H9 (cell line): ENCODE measurements at regions not wholly inside any gene's neighbourhood (a gene's known extent, or its start where the extent isn't known, plus 50 kb on each side); places are given as distances from the start of the nearest gene placed in this dataset.

ENCODE experiments used
- DNase-seq: peaks from one replicate; pipeline ENCODE4 v3.0.0-alpha.2; 2017
- H2AFZ ChIP-seq: one replicate; pipeline ENCODE4 v1.6.1; 2013; ENCODE audit warnings: mild to moderate bottlenecking, low read length, control low read depth, moderate library complexity
- H2AK5ac ChIP-seq: 2 replicates; pipeline ENCODE4 v1.6.1; 2013; ENCODE audit warnings: low read length, control low read depth, mixed read lengths; ENCODE audit not compliant: insufficient read length
- H2BK120ac ChIP-seq: one replicate; pipeline ENCODE4 v1.6.1; 2013; ENCODE audit warnings: low read depth, mild to moderate bottlenecking, low read length, control low read depth, inconsistent platforms; ENCODE audit not compliant: poor library complexity, severe bottlenecking
- H2BK12ac ChIP-seq: 2 replicates; pipeline ENCODE4 v1.6.1; 2013; ENCODE audit warnings: low read length, control low read depth, mixed read lengths, low read depth; ENCODE audit not compliant: insufficient read length
- H2BK15ac ChIP-seq: 2 replicates; pipeline ENCODE4 v1.6.1; 2013; ENCODE audit warnings: low read depth, low read length, control low read depth
- H2BK20ac ChIP-seq: one replicate; pipeline ENCODE4 v1.6.1; 2013; ENCODE audit warnings: low read depth, mild to moderate bottlenecking, low read length, control low read depth, inconsistent platforms; ENCODE audit not compliant: poor library complexity, severe bottlenecking
- H2BK5ac ChIP-seq: 2 replicates; pipeline ENCODE4 v1.6.1; 2013; ENCODE audit warnings: low read length, control low read depth, mixed read lengths; ENCODE audit not compliant: insufficient read length
- H3K14ac ChIP-seq: 2 replicates; pipeline ENCODE4 v1.6.1; 2013; ENCODE audit warnings: low read length, control low read depth; ENCODE audit not compliant: insufficient read depth
- H3K18ac ChIP-seq: 2 replicates; pipeline ENCODE4 v1.6.1; 2013; ENCODE audit warnings: low read depth, mild to moderate bottlenecking, mixed read lengths, low read length, control low read depth; ENCODE audit not compliant: insufficient read length
- H3K23ac ChIP-seq: 2 replicates; pipeline ENCODE4 v1.6.1; 2013; ENCODE audit warnings: low read length, control low read depth, mixed read lengths, low read depth; ENCODE audit not compliant: insufficient read length
- H3K23me2 ChIP-seq: 2 replicates; pipeline ENCODE4 v1.6.1; 2013; ENCODE audit warnings: low read depth, mild to moderate bottlenecking, mixed read lengths, low read length, control low read depth; ENCODE audit not compliant: insufficient read length, poor library complexity, severe bottlenecking
- H3K27ac ChIP-seq: 2 replicates; pipeline ENCODE4 v1.5.1; 2013; ENCODE audit warnings: low read length, control low read depth, mixed read lengths, low read depth; ENCODE audit not compliant: insufficient read length
- H3K27me3 ChIP-seq: 2 replicates; pipeline ENCODE4 v1.6.1; 2013; ENCODE audit warnings: low read length, control low read depth, inconsistent platforms; ENCODE audit not compliant: insufficient read depth
- H3K4ac ChIP-seq: 2 replicates; pipeline ENCODE4 v1.6.1; 2013; ENCODE audit warnings: low read depth, mild to moderate bottlenecking, control low read depth, inconsistent platforms, low read length, moderate library complexity
- H3K4me1 ChIP-seq: 2 replicates; pipeline ENCODE4 v1.6.1; 2013; ENCODE audit warnings: low read length, control low read depth, inconsistent platforms; ENCODE audit not compliant: insufficient read depth
- H3K4me2 ChIP-seq: 2 replicates; pipeline ENCODE4 v1.6.1; 2013; ENCODE audit warnings: low read length, control low read depth, mixed read lengths; ENCODE audit not compliant: insufficient read length, insufficient read depth
- H3K56ac ChIP-seq: 2 replicates; pipeline ENCODE4 v1.6.1; 2013; ENCODE audit warnings: low read depth, mild to moderate bottlenecking, mixed read lengths, low read length, control low read depth; ENCODE audit not compliant: insufficient read length
- H3K79me1 ChIP-seq: 2 replicates; pipeline ENCODE4 v1.6.1; 2013; ENCODE audit warnings: low read depth, mild to moderate bottlenecking, moderate library complexity, low read length, control low read depth, inconsistent platforms; ENCODE audit not compliant: insufficient read depth, poor library complexity, severe bottlenecking
- H3K79me2 ChIP-seq: 2 replicates; pipeline ENCODE4 v1.6.1; 2013; ENCODE audit warnings: low read length, control low read depth, inconsistent platforms; ENCODE audit not compliant: insufficient read depth
- H3K9ac ChIP-seq: 2 replicates; pipeline ENCODE4 v1.6.1; 2013; ENCODE audit warnings: low read length, control low read depth, mixed read lengths; ENCODE audit not compliant: insufficient read length; ENCODE audit errors: extremely low read depth
- H3K9me3 ChIP-seq: one replicate; pipeline ENCODE4 v1.6.1; 2013; ENCODE audit warnings: low read depth, low read length, inconsistent platforms; ENCODE audit not compliant: control insufficient read depth
- H3T11ph ChIP-seq: one replicate; pipeline ENCODE4 v1.6.1; 2013; ENCODE audit warnings: mild to moderate bottlenecking, low read length, control low read depth, inconsistent platforms
- H4K20me1 ChIP-seq: one replicate; pipeline ENCODE4 v1.6.1; 2013; ENCODE audit not compliant: control insufficient read depth, insufficient read length, insufficient read depth
- H4K5ac ChIP-seq: 2 replicates; pipeline ENCODE4 v1.6.1; 2013; ENCODE audit warnings: low read depth, mild to moderate bottlenecking, mixed read lengths, low read length, control low read depth; ENCODE audit not compliant: insufficient read length
- H4K8ac ChIP-seq: replicated peaks from 2 replicates; pipeline ENCODE4 v1.6.1; 2013; ENCODE audit warnings: low read length, control low read depth, mixed read lengths, low read depth; ENCODE audit not compliant: insufficient read length
- H4K91ac ChIP-seq: 2 replicates; pipeline ENCODE4 v1.6.1; 2013; ENCODE audit warnings: low read depth, mild to moderate bottlenecking, moderate library complexity, mixed read lengths, low read length, control low read depth; ENCODE audit not compliant: insufficient read length
- H3K27ac Mint-ChIP-seq, 3 experiments: 2 replicates in 2 of 3; 3 replicates in 1 of 3; pipeline ENCODE4 v1.8.0; 2020 to 2021; ENCODE audit warnings: mixed read lengths in 3 of 3, mild to moderate bottlenecking in 1 of 3, moderate library complexity in 1 of 3
- H3K27me3 Mint-ChIP-seq: 2 replicates; pipeline ENCODE4 v1.8.0; 2021; ENCODE audit warnings: low read depth, mild to moderate bottlenecking, moderate library complexity, mixed read lengths
- H3K36me3 Mint-ChIP-seq, 3 experiments: 2 replicates in 2 of 3; 3 replicates in 1 of 3; pipeline ENCODE4 v1.8.0; 2020 to 2021; ENCODE audit warnings: low read depth in 3 of 3, mixed read lengths in 3 of 3; ENCODE audit not compliant: insufficient read depth in 1 of 3
- H3K4me1 Mint-ChIP-seq, 2 experiments: 2 replicates each; pipeline ENCODE4 v1.8.0; 2020; ENCODE audit warnings: mixed read lengths in 2 of 2
- H3K4me3 Mint-ChIP-seq, 2 experiments: 2 replicates in 1 of 2; 3 replicates in 1 of 2; pipeline ENCODE4 v1.8.0; 2020 to 2021; ENCODE audit warnings: mild to moderate bottlenecking in 2 of 2, mixed read lengths in 2 of 2, moderate library complexity in 1 of 2
- H3K9me3 Mint-ChIP-seq, 2 experiments: 2 replicates in 1 of 2; 3 replicates in 1 of 2; pipeline ENCODE4 v1.8.0; 2020; ENCODE audit warnings: mild to moderate bottlenecking in 2 of 2, mixed read lengths in 2 of 2, moderate library complexity in 1 of 2
- CTCF ChIP-seq: fragments of 200-600 bp; sonication (generic); conservative IDR thresholded peaks from 3 replicates; pipeline ENCODE4 v1.8.0; 2021; ENCODE audit warnings: antibody characterized with exemption, mild to moderate bottlenecking
- WGBS: extraction: QIAGEN DNeasy Blood & Tissue Kit; methylation state at CpG from one replicate; pipeline ENCODE4 v1.1.7; 2013; ENCODE audit warnings: missing lambda C conversion rate, low lambda C conversion rate, mixed read lengths; ENCODE audit not compliant: insufficient read length; ENCODE audit errors: extremely low coverage; 5-methylcytosine and 5-hydroxymethylcytosine counted together

- Histone ChIP-seq H3K14ac (no peak overlapping the region), H3K4me1 (no peaks in the 10 kb centered on the region), H4K91ac (no peak overlapping the region), H2BK5ac (no peak overlapping the region), H2BK15ac (no peak overlapping the region), H3K4ac (no peak overlapping the region), H4K5ac (no peak overlapping the region), H3K23ac (no peak overlapping the region), H3K18ac (no peak overlapping the region), H2BK120ac (no peak overlapping the region), H2AFZ (no peak overlapping the region), H3K56ac (no peak overlapping the region), H3K9me3 (peaks cover 3% of the 10 kb centered on the region), H2BK12ac (no peak overlapping the region), H3K27ac (no peak overlapping the region), H2AK5ac (no peak overlapping the region), H3K9ac (no peak overlapping the region), H4K8ac (no peak overlapping the region), H3K4me2 (no peak overlapping the region), H2BK20ac (no peak overlapping the region), H3K79me1 (no peaks in the 10 kb centered on the region), H4K20me1 (no peaks in the 10 kb centered on the region), H3K27me3 (no peaks in the 10 kb centered on the region), H3T11ph (no peak overlapping the region), H3K23me2 (no peaks in the 10 kb centered on the region), H3K79me2 (no peaks in the 10 kb centered on the region)
- Mint-ChIP-seq H3K36me3 (peaks cover 0 to 6% (median 0%) of the 10 kb centered on the region in 3 experiments; a peak in 2 of 7 replicates), H3K27ac (no peak overlapping the region), H3K9me3 (peaks cover 8% of the 10 kb centered on the region in 2 experiments), H3K4me1 (no peaks in the 10 kb centered on the region), H3K27me3 (peaks cover 10% of the 10 kb centered on the region; the same call in 1 of the 2 replicates), H3K4me3 (no peak overlapping the region)
- no peak for DNase-seq
- no peak for TF ChIP-seq CTCF
- WGBS = no CpG with 5 or more reads among the region's 9 CpGs
Observed at GRCh38 chr18:78661316-78661715, 318.3 kb upstream of the SALL3 start.
